ENCODE measurements at regions not wholly inside any gene's neighbourhood (a gene's known extent, or its start where the extent isn't known, plus 50 kb on each side); places are given as distances from the start of the nearest gene placed in this dataset.

DNA sequence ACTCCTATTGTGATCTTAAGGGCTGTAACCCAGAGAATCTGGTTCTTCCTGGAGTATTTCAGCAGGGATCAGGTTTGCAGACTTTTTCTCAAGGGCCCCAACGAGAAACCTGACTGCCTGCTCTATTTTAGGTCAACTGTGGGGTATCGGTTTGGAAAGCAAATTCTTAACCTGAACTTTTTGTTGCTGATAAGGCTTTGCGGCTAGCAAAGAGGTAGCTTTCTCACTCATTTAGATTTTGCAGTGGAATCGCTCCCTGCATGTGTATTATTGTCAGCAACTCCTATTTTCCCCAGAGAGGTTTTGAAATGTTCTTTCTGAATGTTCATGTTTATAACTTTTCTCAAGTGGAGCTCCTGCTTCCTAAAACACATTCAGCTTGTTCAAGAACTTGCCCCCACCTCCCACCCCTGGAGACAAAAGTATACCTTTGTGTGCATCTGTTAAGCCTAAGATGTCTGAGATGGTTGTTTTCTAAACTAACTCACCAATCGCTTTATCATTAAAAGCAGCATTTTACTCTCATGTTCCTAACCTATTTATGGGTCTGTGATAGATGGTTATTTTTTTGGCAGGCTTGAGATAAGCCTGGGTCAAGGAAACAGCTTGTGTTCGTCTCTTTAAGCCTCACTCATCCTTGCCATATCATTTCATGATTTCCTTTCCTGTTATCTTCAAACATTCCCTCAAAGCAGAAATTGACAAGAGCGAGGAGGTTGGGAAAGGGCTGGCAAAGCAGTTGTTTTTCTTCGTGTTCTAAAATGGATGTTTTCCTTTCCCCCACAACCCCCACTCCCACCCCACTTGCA, 129.8 kb downstream of the BAMBI start:
- intact Hi-C loops (cut with DNase I), result loop anchor here in 1 of 2 donors (5.0 to 10.0 kb wide), 2 partner anchors 130 to 178 kb away; partner anchors contain the start of gene BAMBI
- no peak for DNase-seq
- ATAC-seq, result peak; percentile 47 to 84

DNA sequence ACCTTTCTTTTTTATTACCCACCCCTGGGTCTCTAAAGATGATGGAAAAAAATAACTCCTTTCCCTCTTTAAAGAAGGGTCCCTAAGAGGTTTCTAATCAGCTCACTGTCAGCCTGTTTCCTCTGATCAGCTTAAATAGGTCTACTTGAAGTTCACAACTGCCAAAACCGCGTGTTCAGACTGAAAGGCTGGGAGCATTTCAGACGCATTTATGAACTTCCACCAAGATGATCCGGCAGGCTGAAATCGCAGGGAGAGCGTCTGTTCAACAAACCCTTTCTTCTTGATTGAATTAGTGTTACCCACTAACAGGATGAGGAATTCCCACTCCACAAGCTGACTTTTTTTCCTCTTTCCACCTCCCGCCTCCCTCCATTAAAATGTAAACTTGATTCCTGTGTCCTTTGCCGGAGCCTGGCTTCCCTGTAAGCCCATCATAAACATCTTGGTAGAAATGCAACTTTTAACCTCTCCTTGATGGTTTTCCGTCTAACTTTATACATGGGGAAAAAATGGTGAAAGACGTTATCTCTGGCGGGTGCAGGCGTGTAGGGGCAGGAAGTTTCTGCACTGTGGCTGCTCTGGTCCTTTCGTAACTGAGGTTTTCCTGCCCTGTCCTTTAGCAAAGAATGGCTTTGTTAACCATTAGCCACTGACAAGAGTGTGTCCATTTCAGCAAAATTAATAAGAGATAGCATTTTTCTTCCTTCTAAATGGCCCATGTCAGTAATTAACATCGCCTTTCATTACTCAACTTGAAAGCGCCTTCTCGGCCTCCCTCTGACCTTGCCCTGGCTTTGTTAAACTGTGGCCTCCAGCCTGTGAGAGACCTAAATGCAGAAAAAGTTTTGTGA, 130.7 kb downstream of the BAMBI start:
- intact Hi-C loops (cut with DNase I), result loop anchor here in 1 of 2 donors (5.0 to 10.0 kb wide), 2 partner anchors 131 to 177 kb away; partner anchors contain the start of gene BAMBI
- ATAC-seq (peak; percentile 47 to 60), DNase-seq (no peak)

DNA sequence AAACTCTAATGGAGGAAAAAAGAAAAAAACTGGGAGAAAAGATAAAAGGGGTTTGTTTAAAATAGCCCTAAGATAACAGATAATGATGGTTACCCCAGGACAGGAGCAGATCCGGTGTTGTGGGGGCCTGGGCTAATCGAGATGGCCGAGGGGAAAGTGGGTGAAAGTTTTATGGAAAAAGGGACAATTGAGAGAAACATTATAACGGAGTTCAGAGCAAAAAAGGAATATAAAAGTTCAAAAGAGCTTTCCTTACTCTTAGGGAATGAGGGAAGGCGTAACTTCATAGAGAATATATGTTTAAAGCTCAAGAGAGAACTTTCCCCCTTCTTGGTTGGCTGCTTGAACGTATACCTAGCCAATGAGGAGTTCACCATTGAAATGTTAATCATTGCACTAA, 131.4 kb downstream of the BAMBI start:
- intact Hi-C loops (cut with DNase I), result loop anchor here in 1 of 2 donors (5.0 to 10.0 kb wide), 2 partner anchors 131 to 176 kb away; partner anchors contain the start of gene BAMBI
- ATAC-seq, result no peak
- DNase-seq, result no peak

DNA sequence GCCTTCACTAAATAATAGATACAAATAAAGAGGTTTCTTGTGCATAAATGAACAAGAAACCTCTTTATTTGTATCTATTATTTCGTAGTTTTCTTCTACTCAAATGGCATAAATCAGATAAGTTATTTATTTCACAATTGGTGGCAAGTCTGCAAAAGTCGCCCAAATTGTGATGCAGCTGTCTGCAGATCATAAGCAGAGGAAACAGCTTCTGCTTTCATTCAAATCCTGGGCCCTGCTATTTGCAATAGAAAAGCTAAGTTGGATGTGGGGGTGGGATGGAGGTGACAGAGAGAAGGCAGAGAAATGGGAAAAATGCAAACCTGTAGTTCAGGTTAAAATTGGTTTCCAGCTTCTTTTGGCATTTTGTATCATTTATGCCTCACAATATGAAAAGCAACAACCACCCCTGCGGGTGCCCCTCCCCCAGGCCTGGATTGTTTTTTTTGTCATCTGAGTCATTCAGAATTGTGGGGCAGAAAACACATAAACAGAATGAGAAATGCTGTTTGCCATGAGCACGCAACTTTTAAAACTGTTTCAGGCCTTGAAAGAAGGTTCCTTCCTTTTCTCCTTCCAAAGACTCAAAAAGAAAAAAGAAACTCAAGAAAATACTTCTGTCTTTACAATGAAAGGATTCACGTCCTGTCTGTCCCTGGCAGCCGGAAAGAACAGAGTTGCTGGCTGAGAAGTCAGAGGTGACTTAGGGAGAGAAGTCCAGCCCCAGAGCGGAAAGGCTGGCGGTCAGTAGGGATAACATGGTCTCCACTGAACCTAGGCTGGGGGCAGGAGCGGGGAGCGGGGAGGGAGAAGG, 132.9 kb downstream of the BAMBI start:
- DNase-seq (no peak), ATAC-seq (no peak)
- intact Hi-C loops (cut with DNase I), result no loop called here

DNA sequence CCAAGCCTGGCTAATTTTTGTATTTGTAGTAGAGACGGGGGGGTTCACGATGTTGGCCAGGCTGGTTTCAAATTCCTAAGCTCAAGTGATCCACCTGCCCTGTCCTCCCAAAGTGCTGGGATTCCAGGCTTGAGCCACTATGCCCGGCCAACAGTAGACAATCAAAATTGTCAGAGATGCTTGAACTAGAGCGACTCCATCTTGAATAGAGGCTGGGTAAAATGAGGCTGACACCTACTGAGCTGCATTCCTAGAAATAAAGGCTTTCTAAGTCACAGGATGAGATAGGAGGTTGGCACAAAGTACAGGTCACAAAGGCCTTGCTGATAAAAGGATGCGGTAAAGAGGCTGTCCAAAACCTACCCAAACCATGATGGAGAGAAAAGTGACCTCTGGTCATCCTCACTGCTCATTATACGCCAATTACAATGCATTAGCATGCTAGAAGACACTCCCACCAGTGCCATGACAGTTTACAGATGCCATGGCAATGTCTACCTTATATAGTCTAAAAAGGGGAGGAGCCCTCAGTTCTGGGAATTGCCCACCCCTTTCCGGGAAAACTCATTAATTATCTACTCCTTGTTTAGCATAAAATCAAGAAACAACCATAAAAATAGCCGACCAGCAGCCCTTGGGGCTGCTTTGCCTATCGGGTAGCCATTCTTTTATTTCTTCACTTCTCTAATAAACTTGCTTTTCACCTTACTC, 134.5 kb downstream of the BAMBI start:
- ATAC-seq (no peak), DNase-seq (no peak)
- intact Hi-C loops (cut with DNase I), result no loop called here

DNA sequence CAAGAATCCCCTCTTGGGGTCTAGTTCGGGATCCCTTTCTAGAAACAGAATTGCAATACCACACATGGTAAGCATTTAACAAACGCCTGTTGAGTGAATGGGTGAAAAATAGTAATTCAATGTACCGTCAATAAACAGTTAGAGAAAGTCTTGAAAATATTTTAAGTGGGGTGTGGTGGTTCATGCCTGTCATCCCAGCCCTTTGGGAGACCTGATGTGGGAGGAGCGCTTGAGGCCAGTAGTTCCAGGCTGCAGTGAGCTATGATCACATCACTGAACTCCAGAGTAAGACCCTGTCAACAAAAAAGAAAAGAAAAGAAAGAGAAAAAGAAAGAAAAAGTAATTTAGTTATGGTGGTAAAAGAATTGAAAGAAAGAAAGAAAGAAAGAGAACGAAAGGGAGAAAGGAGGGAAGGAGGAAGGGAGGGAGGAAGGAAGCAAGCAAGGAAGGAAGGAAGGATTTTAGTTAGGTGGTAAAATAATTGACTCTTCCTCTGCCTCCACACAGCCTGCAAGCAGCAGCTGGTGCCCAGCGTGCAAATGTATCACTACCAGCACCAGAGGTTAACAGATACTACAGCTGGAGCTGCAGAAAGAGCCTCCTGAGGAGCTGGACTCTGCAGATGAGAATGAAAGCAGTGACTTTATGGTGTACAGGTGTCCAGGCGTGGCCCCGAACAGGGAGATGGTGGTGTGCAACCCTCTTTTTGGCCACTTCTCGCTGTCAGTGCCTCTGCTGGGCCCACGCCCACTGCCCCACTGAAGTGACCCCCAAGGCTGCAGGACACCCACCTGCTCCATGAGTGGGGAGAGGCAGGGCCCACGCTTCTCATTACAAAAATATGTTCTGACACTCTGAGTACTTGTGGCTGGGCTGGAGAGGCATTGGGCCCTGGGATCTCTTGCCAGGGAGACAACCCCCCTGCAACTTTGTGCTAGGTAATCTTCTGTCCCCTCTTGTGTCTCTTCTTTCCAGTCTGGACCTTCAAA, 135.4 kb downstream of the BAMBI start:
- intact Hi-C loops (cut with DNase I), result no loop called here
- ATAC-seq, result no peak
- DNase-seq, result no peak

DNA sequence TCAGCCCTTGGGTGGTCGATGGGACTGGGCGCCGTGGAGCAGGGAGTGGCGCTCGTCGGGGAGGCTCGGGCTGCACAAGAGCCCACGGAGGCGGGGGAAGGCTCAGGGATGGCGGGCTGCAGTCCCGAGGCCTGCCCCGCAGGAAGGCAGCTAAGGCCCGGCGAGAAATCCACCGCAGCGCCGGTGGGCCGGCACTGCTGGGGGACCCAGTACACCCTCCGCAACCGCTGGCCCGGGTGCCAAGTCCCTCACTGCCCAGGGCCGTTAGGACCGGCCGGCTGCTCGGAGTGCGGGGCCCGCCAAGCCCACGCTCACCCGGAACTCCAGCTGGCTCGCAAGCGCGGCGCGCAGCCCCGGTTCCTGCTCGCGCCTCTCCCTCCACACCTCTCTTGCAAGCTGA, 138.4 kb downstream of the BAMBI start:
- DNase-seq (no peak), ATAC-seq (no peak)
- intact Hi-C loops (cut with DNase I), result no loop called here

DNA sequence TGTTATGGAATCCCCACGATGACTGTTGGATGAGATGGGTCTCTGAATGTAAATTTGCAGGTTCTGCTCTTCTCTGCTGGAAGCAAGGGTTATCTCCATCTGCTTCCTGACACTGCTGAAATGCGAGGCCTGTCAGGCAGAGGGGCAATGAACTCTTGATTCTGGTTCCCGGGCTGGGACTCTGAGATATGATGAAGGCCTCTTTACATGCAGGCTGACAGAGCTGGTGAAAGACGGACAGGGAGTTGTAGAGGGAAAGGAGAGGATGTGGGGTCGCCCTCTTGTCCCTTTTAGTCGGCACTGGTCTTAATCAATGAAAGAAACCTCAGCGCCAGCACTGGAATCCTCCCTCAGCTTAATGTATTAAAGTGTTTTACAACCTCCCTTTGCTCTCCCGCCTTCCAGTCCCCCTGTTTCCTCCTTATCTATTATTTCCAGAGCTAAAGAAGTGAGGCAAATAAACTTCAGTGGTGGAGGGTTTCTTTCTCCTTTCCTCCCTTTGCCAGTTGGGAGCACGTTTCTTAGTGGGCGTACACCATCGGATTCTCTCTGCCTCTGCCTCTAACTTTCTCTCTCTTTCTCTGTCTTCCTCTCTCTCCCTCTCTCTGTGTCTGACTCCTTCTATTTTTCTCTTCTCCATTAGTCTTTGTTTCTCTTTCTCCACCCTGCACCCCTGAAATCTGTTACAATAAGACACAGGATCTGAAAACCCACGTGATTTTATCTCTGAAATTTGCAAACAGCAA, 145.6 kb downstream of the BAMBI start:
- intact Hi-C loops (cut with DNase I), result no loop called here

DNA sequence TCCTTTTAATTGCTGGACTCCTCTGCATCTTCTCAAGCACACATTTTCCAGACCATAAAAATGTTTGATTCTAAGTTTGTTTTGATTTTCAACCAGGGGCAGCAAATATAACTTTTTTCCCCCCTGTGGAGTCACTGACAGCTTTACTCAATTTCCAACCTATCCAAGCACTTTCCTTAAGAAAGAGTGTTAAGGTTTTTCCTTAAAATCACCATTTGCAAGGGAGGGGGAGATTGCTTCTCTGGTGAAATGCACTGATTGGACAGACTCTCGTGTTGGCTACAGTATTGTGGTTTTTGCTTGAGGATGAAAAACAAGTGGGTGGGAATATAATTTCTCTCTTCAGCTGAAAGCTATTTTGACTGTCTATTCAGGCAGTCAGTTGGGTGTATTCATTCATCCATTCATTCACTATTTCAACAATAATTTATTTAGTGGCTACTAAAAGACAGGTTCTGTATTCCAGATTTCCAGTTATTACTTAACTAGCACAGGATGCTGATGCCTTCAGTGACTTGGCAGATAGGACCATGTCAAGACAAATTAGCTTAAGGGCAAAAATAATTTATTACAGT, 146.3 kb downstream of the BAMBI start:
- intact Hi-C loops (cut with DNase I), result no loop called here
- ATAC-seq, result no peak
- DNase-seq, result no peak

More for the DNA sequence above, 145.6 kb downstream of the BAMBI start:
- no peak for ATAC-seq
- no peak for DNase-seq

DNA sequence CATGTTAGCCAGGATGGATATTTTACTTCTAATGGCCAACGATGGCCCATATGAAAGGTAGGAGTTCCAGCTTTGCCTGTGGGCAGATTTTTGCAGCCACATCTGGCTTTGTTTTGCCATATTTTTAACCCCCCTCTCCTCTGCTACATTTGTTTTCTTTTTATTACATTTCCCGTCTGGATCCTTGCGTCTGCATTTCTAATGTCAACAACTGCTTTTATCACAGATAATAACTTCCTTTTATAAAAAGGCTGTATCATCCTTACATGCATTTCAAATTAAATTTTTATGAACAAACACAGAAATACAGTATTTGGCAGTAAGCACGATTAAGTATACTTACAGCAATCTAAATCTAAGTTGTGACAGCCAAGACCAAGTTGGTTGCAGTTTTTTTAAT, 156.0 kb downstream of the BAMBI start:
- intact Hi-C loops (cut with DNase I), result no loop called here
- DNase-seq (no peak), ATAC-seq (no peak)

DNA sequence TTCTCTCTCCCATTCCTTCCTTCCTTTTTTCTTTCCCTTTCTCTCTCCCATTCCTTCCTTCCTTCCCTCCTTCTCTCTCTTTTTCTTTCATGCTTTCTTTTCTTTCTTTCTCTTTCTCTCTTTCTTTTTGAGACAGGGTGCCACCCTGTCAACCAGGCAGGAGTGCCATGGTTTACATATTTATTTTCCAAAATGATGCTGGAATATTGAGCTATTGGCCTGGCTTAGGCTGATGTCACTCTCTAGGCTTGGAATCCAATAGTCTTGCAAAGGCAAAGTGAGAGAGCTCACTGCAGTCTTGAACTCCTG, 159.1 kb downstream of the BAMBI start:
- ATAC-seq, result no peak
- no peak for DNase-seq
- intact Hi-C loops (cut with DNase I), result no loop called here

DNA sequence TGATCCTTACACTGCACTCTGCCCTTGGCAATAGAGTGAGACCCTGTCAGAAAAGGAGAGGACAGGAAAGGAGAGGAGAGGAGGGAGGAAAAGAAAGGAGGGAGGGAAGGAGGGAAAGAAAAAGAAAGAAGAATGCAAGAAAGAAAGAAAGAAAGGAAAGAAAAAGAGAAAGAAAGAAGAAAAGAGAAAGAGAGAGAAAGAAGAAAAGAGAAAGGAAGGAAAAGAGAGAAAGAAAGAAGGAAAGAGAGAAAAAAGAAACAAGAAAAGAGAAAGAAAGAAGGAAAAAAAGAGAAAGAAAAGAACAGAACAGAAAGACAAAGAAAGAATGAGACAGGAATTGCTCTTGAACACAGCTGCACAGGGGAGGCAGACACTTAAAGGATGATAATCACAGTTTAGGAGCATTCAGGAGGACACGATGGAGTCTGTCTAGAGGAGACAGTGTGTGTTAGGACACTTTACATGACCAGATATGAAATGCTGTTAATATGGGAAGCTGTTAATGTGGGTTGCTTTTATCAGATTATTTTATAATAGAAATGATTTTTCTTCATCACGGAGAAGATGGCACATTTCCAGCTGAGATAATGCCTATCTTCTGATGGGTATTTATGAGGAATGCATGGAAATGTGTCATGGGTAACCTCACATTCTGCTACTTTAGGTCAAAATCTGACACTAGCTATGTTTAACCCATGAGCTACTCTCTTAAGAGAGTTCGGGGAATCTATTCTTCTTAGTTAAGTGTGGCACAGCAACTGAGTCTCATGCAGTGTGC, 160.5 kb downstream of the BAMBI start:
- DNase-seq (no peak), ATAC-seq (no peak)
- intact Hi-C loops (cut with DNase I), result no loop called here

DNA sequence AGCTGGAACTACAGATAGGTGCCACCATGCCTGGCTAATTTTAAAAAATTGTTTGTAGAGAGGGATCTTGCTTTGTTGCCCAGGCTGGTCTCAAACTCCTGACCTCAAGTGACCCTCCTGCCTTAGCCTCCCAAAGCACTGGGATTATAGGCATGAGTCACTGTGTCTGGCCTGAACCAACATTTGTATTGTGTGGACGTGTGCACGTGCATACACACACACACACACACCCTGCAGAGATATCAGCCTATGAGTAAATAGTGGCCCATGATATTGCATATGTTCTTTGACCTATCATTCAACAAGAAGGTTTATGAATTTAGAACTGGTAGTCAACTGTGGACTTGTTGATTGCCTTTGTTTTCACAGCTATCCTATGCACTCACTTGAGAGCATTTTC, 161.6 kb downstream of the BAMBI start:
- ATAC-seq (peak in 1 of 2 donors; percentile 53), DNase-seq (no peak)
- intact Hi-C loops (cut with DNase I), result no loop called here

DNA sequence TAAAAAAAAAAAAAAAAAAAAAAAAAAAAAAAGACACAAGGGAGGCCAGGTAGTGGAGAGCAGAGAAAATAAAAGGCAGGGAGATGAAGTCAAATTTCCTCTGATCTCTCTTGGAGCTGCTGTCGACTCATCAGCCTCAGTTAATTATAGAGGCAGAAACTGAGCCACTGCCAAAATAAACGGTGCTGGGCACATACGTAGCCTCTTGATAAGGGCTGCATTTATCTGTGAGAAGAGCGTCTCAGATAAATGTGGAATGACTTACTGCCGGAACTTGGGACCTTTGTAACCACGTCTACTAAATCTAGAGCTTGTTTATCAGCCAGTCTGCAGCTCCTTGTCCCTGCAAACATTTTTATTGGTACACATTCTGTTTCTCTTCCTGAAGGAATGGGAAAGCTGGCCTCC, 162.3 kb downstream of the BAMBI start:
- DNase-seq (peak; percentile 57), ATAC-seq (peak; percentile 90 to 95)
- intact Hi-C loops (cut with DNase I), result loop anchor here in 1 of 2 donors (2.0 kb wide), 1 partner anchor 57 kb away; no protein-coding TSS in a partner anchor

DNA sequence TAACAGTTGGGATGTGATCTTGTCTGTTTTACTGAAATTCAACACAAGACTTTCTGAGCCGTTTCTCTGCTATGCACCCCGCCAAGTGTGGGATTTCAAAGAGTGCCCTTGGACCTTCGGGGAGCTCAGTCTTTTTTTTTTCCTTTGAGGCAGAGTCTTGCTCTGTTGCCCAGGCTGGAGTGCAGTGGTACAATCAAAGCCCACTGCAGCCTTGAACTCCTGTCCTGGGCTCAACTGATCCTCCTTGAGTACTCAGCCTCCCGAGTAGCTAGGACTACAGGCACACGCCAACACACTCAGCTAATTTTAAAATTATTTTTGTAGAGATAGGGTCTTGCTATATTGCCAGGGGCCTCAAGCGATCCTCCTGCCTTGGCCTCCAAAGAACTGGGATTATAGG, 162.9 kb downstream of the BAMBI start:
- intact Hi-C loops (cut with DNase I), result loop anchor here in 1 of 2 donors (2.0 kb wide), 1 partner anchor 57 kb away; no protein-coding TSS in a partner anchor
- DNase-seq, result no peak
- ATAC-seq, result no peak

DNA sequence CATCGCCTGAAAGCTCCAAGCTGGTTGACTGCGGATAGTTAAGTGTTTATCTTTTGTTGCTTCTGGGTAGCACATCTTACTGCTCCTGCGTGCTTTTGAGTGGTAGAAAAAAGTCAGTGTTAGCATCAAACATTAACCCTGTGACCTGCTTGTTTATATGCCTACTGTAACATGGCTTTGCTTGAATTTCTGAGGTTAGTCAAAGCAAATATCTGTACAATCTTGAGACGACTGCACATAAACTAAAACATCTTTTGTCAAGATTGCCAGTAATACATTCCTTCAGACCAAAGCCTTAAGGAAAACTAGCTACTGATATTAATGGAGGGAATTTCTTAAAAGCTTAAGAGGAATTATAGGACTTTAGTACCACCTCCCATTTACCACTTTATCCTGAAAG, 163.7 kb downstream of the BAMBI start:
- DNase-seq (no peak), ATAC-seq (no peak)
- intact Hi-C loops (cut with DNase I), result loop anchor here in 1 of 2 donors (2.0 kb wide), 1 partner anchor 56 kb away; no protein-coding TSS in a partner anchor

Data from left cardiac atrium (tissue), 4 donors.